Esophagus squamous epithelium (tissue), 4 donors: ENCODE measurements at regions not wholly inside any gene's neighbourhood (a gene's known extent, or its start where the extent isn't known, plus 50 kb on each side); places are given as distances from the start of the nearest gene placed in this dataset.

Experiments used
- CTCF ChIP-seq, 6 experiments: fragments of 450-650 bp in 4 of 6; fragments of 200-600 bp in 2 of 6; sonication (generic) in 2 of 6; IDR thresholded peaks; one replicate each; pipeline ENCODE4 v1.5.1; 2016 to 2019; ENCODE audit warnings: antibody characterized with exemption in 6 of 6, mild to moderate bottlenecking in 4 of 6, moderate library complexity in 4 of 6
- POLR2A ChIP-seq, 4 donors: fragments of 450-650 bp; IDR thresholded peaks; one replicate each; pipeline ENCODE4 v1.6.1; 2017; ENCODE audit warnings: antibody characterized with exemption in 4 of 4, mild to moderate bottlenecking in 4 of 4, moderate library complexity in 3 of 4

GRCh38 chr5:50978924-50979323, 312.5 kb downstream of the PARP8 start:
- no peak for TF ChIP-seq POLR2A (IDR thresholded peaks at IDR 0.05)
- TF ChIP-seq CTCF (IDR thresholded peaks at IDR 0.05): no peak
